Bronchial epithelial cell (primary cell): ENCODE measurements at regions not wholly inside any gene's neighbourhood (a gene's known extent, or its start where the extent isn't known, plus 50 kb on each side); places are given as distances from the start of the nearest gene placed in this dataset.
A peak's percentile ranks its signal among the peaks of the same experiment; 100 is the strongest.

Experiments
- DNase-seq: peaks from one replicate; pipeline ENCODE4 v3.0.0-alpha.2; 2010; ENCODE audit warnings: low read depth
- FAIRE-seq: peaks from 2 replicates; lab custom pipeline; 2011; peaks lifted over from hg19 to GRCh38; lab: Jason Lieb, UNC
- H3K27me3 ChIP-seq: 2 replicates; pipeline ENCODE4 v1.5.1; 2011; ENCODE audit warnings: low read length; ENCODE audit not compliant: control insufficient read depth, insufficient read depth
- H3K36me3 ChIP-seq: 2 replicates; pipeline ENCODE4 v1.5.1; 2011; ENCODE audit warnings: low read length; ENCODE audit not compliant: control insufficient read depth, insufficient read depth
- H3K4me3 ChIP-seq: 2 replicates; pipeline ENCODE4 v1.5.1; 2011; ENCODE audit warnings: mild to moderate bottlenecking, low read depth, low read length, control low read depth
- TF ChIP-seq, protein P1 (sequence below): IDR thresholded peaks from 2 replicates; pipeline ENCODE4 v1.5.1; 2011; ENCODE audit warnings: mild to moderate bottlenecking, moderate library complexity, low read length, control low read depth, inconsistent platforms; ENCODE audit not compliant: insufficient read depth, severe bottlenecking

DNA sequence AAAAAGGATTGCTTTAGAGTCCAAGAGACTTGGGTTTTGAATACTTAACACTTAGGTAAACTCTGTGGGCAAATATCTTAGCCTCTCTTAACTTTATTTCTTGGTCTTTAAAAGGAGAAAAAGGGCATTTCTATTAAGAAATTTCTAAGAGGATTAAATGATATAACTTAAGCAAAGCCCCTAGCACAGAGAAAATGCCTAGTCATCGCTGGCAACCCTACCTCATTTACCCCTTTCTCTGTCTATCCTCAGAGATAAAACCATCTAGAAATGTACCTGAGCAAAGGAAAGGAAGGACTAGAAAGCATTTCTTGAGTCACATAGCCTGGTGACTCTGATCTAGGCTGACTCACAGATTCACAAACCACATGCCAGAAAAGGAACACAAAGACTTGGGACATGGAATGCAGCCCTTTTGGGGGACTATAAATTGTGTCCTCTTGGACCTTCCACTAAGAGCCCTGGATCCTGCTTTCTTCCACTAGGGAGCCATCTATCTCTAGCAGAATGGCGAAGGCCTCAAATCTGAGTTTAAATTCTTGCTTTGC lies 120.6 kb downstream of the FOXD1 start:
- Histone ChIP-seq H3K36me3 (no peaks in the 10 kb centered on the region), H3K27me3 (no peaks in the 10 kb centered on the region), H3K4me3 (no peak overlapping the region)
- TF ChIP-seq, protein P1, sequence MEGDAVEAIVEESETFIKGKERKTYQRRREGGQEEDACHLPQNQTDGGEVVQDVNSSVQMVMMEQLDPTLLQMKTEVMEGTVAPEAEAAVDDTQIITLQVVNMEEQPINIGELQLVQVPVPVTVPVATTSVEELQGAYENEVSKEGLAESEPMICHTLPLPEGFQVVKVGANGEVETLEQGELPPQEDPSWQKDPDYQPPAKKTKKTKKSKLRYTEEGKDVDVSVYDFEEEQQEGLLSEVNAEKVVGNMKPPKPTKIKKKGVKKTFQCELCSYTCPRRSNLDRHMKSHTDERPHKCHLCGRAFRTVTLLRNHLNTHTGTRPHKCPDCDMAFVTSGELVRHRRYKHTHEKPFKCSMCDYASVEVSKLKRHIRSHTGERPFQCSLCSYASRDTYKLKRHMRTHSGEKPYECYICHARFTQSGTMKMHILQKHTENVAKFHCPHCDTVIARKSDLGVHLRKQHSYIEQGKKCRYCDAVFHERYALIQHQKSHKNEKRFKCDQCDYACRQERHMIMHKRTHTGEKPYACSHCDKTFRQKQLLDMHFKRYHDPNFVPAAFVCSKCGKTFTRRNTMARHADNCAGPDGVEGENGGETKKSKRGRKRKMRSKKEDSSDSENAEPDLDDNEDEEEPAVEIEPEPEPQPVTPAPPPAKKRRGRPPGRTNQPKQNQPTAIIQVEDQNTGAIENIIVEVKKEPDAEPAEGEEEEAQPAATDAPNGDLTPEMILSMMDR, result no peak
- no peak for FAIRE-seq
- peak; percentile 74 for DNase-seq

DNA sequence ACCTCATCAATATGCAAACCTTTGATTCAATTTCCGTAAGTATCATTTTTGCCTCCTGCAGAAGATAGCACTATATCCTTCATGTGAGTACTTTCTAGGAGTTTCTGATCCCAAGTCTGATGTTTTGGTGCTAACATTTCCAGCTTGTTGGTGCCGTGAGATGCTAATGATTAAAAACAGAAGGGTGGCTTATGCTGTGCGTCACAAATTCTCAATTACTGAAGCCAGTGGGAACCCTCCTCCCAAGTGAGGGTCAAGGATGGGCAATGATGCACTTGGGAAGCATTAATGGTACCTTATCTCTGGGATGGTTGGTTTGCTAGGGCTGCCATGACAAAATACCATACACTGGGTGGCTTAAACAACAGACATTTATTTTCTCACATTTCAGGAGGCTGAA lies 123.0 kb downstream of the FOXD1 start:
- DNase-seq (no peak), FAIRE-seq (no peak)
- no peaks in the 10 kb centered on the region for H3K27me3 ChIP-seq
- no peak overlapping the region for H3K4me3 ChIP-seq
- TF ChIP-seq, protein P1, result no peak
- H3K36me3 ChIP-seq, result no peaks in the 10 kb centered on the region

DNA sequence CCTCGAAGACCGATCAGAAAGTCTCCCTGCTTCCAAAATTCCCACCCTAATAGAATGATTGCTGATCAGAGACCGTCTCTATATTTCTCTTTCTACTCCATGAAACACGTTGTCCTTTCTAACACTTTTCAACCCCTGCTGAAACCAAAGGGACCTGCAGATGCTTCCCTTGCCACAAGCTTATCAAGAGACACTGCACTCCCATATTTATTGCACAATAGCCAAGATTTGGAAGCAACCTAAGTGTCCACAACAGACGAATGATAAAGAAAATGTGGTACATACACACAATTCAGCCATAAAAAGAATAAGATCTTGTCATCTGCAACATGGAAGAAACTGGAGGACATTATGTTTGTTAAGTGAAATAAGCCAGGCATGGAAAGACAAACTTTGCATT lies 125.1 kb downstream of the FOXD1 start:
- Histone ChIP-seq H3K4me3 (no peak overlapping the region), H3K27me3 (no peaks in the 10 kb centered on the region), H3K36me3 (no peaks in the 10 kb centered on the region)
- TF ChIP-seq, protein P1, result no peak
- FAIRE-seq, result no peak
- DNase-seq, result no peak

DNA sequence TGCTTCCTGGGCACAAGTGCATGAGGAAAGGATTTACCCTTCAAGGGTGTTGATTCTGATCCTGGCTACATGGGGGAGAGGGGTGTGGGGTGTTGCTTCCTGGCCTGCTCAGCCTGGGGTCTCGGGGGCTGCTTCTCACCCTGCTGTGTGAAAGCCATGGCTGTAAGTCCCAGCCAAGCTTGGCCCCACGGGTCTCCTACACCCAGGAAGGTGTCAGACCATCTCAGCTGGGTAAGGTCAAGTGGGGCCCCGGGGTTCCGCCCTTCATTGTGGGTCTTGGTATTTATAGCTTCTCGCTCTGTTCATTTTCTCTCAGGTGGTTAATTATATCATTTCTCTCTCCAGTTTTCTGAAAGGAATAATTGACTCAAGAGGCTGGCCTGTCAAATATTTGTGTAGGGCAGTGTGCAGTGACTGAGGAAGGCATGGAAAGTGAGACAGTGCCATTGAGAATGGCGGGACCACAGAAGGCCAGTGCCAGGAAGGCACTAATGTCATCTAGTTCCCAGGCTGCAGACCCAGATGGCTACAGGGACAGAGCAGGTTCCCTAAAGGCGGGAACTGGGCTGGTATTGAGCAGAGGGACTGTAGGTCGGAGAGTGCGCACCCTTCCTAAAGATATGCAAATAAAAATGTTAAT lies 126.0 kb downstream of the FOXD1 start:
- TF ChIP-seq, protein P1, result no peak
- H3K27me3 ChIP-seq, result no peaks in the 10 kb centered on the region
- no peak for FAIRE-seq
- DNase-seq, result no peak
- H3K36me3 ChIP-seq, result no peaks in the 10 kb centered on the region
- no peak overlapping the region for H3K4me3 ChIP-seq

DNA sequence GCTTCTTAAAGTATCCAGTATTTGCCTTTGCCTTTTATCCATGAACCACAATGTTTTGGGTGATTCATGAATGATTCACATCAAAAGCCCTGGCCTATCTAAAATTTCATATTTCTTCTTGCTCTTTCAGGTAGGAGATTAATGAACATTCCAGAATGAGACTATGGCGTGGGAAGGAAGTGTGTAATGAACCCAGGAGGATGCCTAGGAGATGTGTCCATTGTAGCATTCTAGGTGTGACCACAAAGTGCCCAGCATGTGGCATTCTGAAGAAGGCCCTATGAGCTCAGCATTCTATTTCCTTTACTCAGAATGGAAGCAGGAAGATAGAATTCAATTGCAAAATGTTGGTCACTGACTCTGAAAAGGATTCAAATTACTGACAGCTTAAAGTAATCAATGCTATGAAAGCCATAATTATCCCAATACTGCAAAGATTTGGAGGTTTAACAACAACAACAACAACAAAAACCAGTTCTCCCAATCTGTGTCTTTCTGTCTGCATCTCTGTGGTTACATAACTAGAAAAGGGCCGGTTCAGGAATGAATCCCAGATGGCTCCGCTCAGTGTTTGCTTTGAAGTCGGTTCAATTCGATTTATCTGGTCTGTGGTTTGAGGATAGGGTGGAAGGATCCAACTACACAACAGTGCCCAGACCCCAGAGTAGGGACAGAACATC lies 126.7 kb downstream of the FOXD1 start:
- no peaks in the 10 kb centered on the region for H3K27me3 ChIP-seq
- H3K36me3 ChIP-seq, result no peaks in the 10 kb centered on the region
- DNase-seq (peak; percentile 100), FAIRE-seq (no peak)
- H3K4me3 ChIP-seq, result no peak overlapping the region
- TF ChIP-seq, protein P1, result no peak

DNA sequence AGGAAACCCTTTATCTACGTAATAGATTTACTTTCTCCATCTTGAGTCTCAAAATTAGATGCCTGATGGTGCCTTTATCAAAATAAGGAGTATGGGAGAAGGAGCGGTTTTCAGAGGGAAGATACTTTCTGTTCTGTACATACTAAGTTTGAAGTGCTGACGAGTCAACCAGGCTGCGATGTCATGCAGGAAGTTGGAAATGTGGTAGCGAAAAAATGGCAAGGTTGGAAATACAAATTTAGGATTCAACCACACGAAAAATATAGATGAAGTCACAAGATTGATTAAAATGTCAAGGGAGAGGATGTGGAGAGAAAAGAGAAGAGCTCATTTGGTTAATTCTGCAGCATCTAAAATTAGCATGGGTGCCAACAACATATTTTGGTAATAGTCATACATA lies 129.5 kb downstream of the FOXD1 start:
- Histone ChIP-seq H3K4me3 (no peak overlapping the region), H3K36me3 (no peaks in the 10 kb centered on the region), H3K27me3 (no peaks in the 10 kb centered on the region)
- TF ChIP-seq, protein P1, result no peak
- FAIRE-seq (no peak), DNase-seq (no peak)
